K562 (cell line): ENCODE measurements at regions not wholly inside any gene's neighbourhood (a gene's known extent, or its start where the extent isn't known, plus 50 kb on each side); places are given as distances from the start of the nearest gene placed in this dataset.

Experiments used
- ATAC-seq: fragments of 200-7000 bp; cut with Tn5 transposase; 3 replicates; pipeline ENCODE4 v1.9.1; 2020; ENCODE audit warnings: moderate library complexity
- BruUV-seq: library from RNA; stranded (reverse); fragments of 400-500 nt; replicated peaks from 2 replicates; lab custom pipeline; 2021; lab: Mats Ljungman, UMichigan
- CTCF ChIA-PET: fragments of 300-600 bp; formaldehyde crosslinking; extraction: SDS; loops from one replicate; lab custom pipeline; 2021; ENCODE audit warnings: low intra/inter-chr PET ratio; lab: Yijun Ruan, JAX
- POLR2A ChIA-PET: fragments of 300-600, 350-650 bp; sonication (Branson Sonifier 250); formaldehyde crosslinking; extraction: SDS; loops from one replicate; lab custom pipeline; 2021; ENCODE audit warnings: antibody characterized with exemption, inconsistent platforms; lab: Yijun Ruan, JAX
- DNase-seq, 4 experiments: peaks; one replicate each; pipeline versions ENCODE4 v3.0.0 to v3.0.0-alpha.2; 2011 to 2018; ENCODE audit warnings: low spot score in 3 of 4, mixed read lengths in 3 of 4; ENCODE audit errors: extremely low read depth in 1 of 4
- FAIRE-seq: peaks from 2 replicates; lab custom pipeline; 2011; peaks lifted over from hg19 to GRCh38; lab: Jason Lieb, UNC
- H2AFZ ChIP-seq: 2 replicates; pipeline ENCODE4 v1.6.0; 2011; ENCODE audit warnings: low read depth, low read length, control low read depth, inconsistent platforms
- H3K27ac ChIP-seq: fragments of 200-600 bp; 3 replicates; pipeline ENCODE4 v1.8.0; 2011; ENCODE audit warnings: low read depth, mild to moderate bottlenecking, control low read depth, inconsistent platforms, low read length, moderate library complexity, mixed read lengths; ENCODE audit errors: extremely low read depth
- H3K27me3 ChIP-seq, 2 experiments: fragments of 300-600 bp in 1 of 2; 2 replicates in 1 of 2; 3 replicates in 1 of 2; pipeline versions ENCODE4 v1.6.0 to v1.8.0; 2011; ENCODE audit warnings: inconsistent platforms in 2 of 2, low read length in 2 of 2, mild to moderate bottlenecking in 1 of 2, mixed read lengths in 1 of 2, moderate library complexity in 1 of 2; ENCODE audit not compliant: control insufficient read depth in 2 of 2, insufficient read depth in 2 of 2
- H3K36me3 ChIP-seq: fragments of 300-600 bp; 3 replicates; pipeline ENCODE4 v1.8.0; 2011; ENCODE audit warnings: mild to moderate bottlenecking, low read length, inconsistent platforms; ENCODE audit not compliant: control insufficient read depth, insufficient read depth
- H3K4me1 ChIP-seq, 2 experiments: fragments of 200-600 bp in 1 of 2; replicated peaks in 1 of 2; 2 replicates in 1 of 2; 3 replicates in 1 of 2; pipeline versions ENCODE4 v1.5.1 to v1.8.0; 2011; ENCODE audit warnings: inconsistent platforms in 2 of 2, low read length in 2 of 2, mild to moderate bottlenecking in 1 of 2, mixed read lengths in 1 of 2, moderate library complexity in 1 of 2; ENCODE audit not compliant: control insufficient read depth in 2 of 2, insufficient read depth in 2 of 2
- H3K4me2 ChIP-seq: 2 replicates; pipeline ENCODE4 v1.6.1; 2011; ENCODE audit warnings: low read length, control low read depth, inconsistent platforms, mixed read lengths; ENCODE audit not compliant: insufficient read depth
- H3K4me3 ChIP-seq: fragments of 200-600 bp; sonication (generic), shearing (Covaris generic); 2 replicates; pipeline ENCODE4 v1.5.1; 2016; ENCODE audit warnings: control low read depth, inconsistent platforms
- H3K79me2 ChIP-seq: fragments of 200-600 bp; 3 replicates; pipeline ENCODE4 v1.8.0; 2011; ENCODE audit warnings: low read length, inconsistent platforms; ENCODE audit not compliant: control insufficient read depth, insufficient read depth
- H3K9ac ChIP-seq, 2 experiments: 2 replicates each; pipeline versions ENCODE4 v1.6.0 to v1.6.1; 2011; ENCODE audit warnings: low read depth in 2 of 2, low read length in 2 of 2, control low read depth in 1 of 2, inconsistent platforms in 1 of 2, mild to moderate bottlenecking in 1 of 2, mixed read lengths in 1 of 2; ENCODE audit not compliant: insufficient read depth in 1 of 2
- H3K9me1 ChIP-seq: one replicate; pipeline ENCODE4 v1.6.0; 2011; ENCODE audit warnings: inconsistent platforms, mild to moderate bottlenecking, low read length, moderate library complexity; ENCODE audit not compliant: control insufficient read depth, insufficient read depth
- H3K9me3 ChIP-seq: replicated peaks from 2 replicates; pipeline ENCODE4 v1.5.1; 2011; ENCODE audit warnings: low read depth, low read length, inconsistent platforms; ENCODE audit not compliant: control insufficient read depth, insufficient read depth
- H4K20me1 ChIP-seq: replicated peaks from 2 replicates; pipeline ENCODE4 v1.6.1; 2011; ENCODE audit warnings: low read length, inconsistent platforms, mixed read lengths; ENCODE audit not compliant: control insufficient read depth, insufficient read depth
- CREB1 ChIP-seq, 2 experiments: sonication (generic) in 1 of 2; formaldehyde crosslinking in 1 of 2; IDR thresholded peaks; 2 replicates each; pipeline versions ENCODE4 v1.6.1 to v1.8.0; 2012 to 2022; ENCODE audit warnings: inconsistent platforms in 1 of 2, mild to moderate bottlenecking in 1 of 2, missing genetic modification reagents in 1 of 2, moderate library complexity in 1 of 2
- E2F1 ChIP-seq: sonication (generic); formaldehyde crosslinking; IDR thresholded peaks from 2 replicates; pipeline ENCODE4 v1.8.1; 2023; ENCODE audit warnings: mild to moderate bottlenecking, missing genetic modification reagents, moderate library complexity
- ELF2 ChIP-seq: fragments of 250-450 bp; sonication (Bioruptor Pico); IDR thresholded peaks from 2 replicates; pipeline ENCODE4 v1.5.0; 2021; ENCODE audit warnings: mild to moderate bottlenecking
- ELF4 ChIP-seq: fragments of 450-650 bp; formaldehyde crosslinking; IDR thresholded peaks from 2 replicates; pipeline ENCODE4 v1.4.0; 2022; ENCODE audit warnings: missing genetic modification characterization
- HCFC1 ChIP-seq: IDR thresholded peaks from 2 replicates; pipeline ENCODE4 v1.6.1; 2012; ENCODE audit warnings: low read depth, low read length, improper control_type of control experiment
- JUN ChIP-seq, 2 experiments: sonication (generic) in 1 of 2; formaldehyde crosslinking in 1 of 2; IDR thresholded peaks; 2 replicates each; pipeline versions ENCODE4 v1.6.1 to v1.8.0; 2012 to 2022; ENCODE audit warnings: borderline replicate concordance in 2 of 2, mild to moderate bottlenecking in 2 of 2, improper control_type of control experiment in 1 of 2, low read depth in 1 of 2, low read length in 1 of 2, missing genetic modification reagents in 1 of 2
- MEF2A ChIP-seq: IDR thresholded peaks from 2 replicates; pipeline ENCODE4 v1.6.1; 2011; ENCODE audit warnings: low read depth, mild to moderate bottlenecking, low read length, moderate library complexity; ENCODE audit not compliant: control insufficient read depth
- MYNN ChIP-seq, 2 experiments: sonication (generic); formaldehyde crosslinking in 1 of 2; IDR thresholded peaks; 2 replicates each; pipeline versions ENCODE4 v1.5.0 to v1.6.1; 2016 to 2020; ENCODE audit warnings: antibody characterized with exemption in 1 of 2, missing genetic modification reagents in 1 of 2
- PCBP1 ChIP-seq: fragments of 200-400 bp; formaldehyde crosslinking; IDR thresholded peaks from 2 replicates; pipeline ENCODE4 v1.6.1; 2018; ENCODE audit warnings: mild to moderate bottlenecking, low read depth, low read length; ENCODE audit not compliant: poor library complexity, severe bottlenecking
- PRDM10 ChIP-seq: fragments of 450-650 bp; IDR thresholded peaks from 2 replicates; pipeline ENCODE4 v1.6.1; 2018; ENCODE audit not compliant: partially characterized antibody
- SMARCC2 ChIP-seq: fragments of 450-650 bp; IDR thresholded peaks from 2 replicates; pipeline ENCODE4 v1.6.1; 2017; ENCODE audit warnings: antibody characterized with exemption, moderate library complexity, mild to moderate bottlenecking, low read depth
- THRAP3 ChIP-seq: fragments of 450-650 bp; IDR thresholded peaks from 2 replicates; pipeline ENCODE4 v1.6.1; 2016; ENCODE audit warnings: mild to moderate bottlenecking, inconsistent platforms, borderline replicate concordance
- ZBTB17 ChIP-seq: fragments of 450-650 bp; formaldehyde crosslinking; IDR thresholded peaks from 2 replicates; pipeline ENCODE4 v1.4.0; 2020; ENCODE audit warnings: mild to moderate bottlenecking
- ZFP1 ChIP-seq: fragments of 450-650 bp; formaldehyde crosslinking; IDR thresholded peaks from 2 replicates; pipeline ENCODE4 v1.4.0; 2020; ENCODE audit warnings: mild to moderate bottlenecking, mixed read lengths
- ZNF239 ChIP-seq: fragments of 250-450 bp; sonication (Bioruptor Pico); IDR thresholded peaks from 2 replicates; pipeline ENCODE4 v1.4.0; 2020; ENCODE audit warnings: mild to moderate bottlenecking
- WGBS: fragments of 100-300 bp; shearing (Covaris generic); methylation state at CpG from one replicate; pipeline ENCODE4 v1.1.6; 2016; ENCODE audit warnings: low coverage, mixed read lengths; ENCODE audit not compliant: insufficient coverage; ENCODE audit errors: missing lambda C conversion rate; 5-methylcytosine and 5-hydroxymethylcytosine counted together
- in situ Hi-C: fragments of 300-500 bp; cut with MboI; formaldehyde crosslinking; loops from 4 replicates; pipeline ENCODE4 v1.15.0; 2018; ENCODE audit warnings: inconsistent platforms, mixed read lengths
- intact Hi-C: fragments of 100-400 bp; cut with micrococcal nuclease; formaldehyde crosslinking; loops from 2 replicates; pipeline ENCODE4 v1.14.2; 2022
- TF ChIP-seq, protein P1 (sequence below): fragments of 250-450 bp; sonication (Bioruptor Pico); IDR thresholded peaks from 2 replicates; pipeline ENCODE4 v1.4.0; 2020

DNA sequence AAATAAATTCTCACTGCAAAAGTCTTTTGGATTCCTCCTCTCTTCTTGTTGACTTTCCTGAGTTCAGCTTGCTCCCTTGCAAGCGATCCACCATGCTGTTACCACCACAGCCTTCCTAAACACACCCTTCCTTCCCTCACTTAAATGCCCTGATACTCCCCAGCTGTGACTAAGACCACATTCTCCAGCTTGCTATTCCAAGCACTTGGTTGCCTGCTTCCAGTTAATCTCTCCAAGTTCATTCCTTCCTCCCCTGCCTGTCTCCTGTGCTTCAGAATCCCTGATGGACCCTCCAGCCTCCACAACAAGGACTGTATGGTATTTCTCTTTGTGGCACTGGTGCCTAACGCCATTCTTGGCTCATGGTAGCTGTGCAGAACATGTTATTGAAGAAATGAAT, 603.9 kb upstream of the CADM1 start (continued):
- TF ChIP-seq E2F1 (CRISPR knock-in tag) (no peak), MEF2A (no peak)
- TF ChIP-seq, all 486 proteins: peak for 0

GRCh38 chr11:116107229-116107628, 603.0 kb upstream of the CADM1 start:
- no peaks in the 10 kb centered on the region for H4K20me1 ChIP-seq
- CTCF ChIA-PET: no interaction called here
- POLR2A ChIA-PET: interaction anchor here (0.6 kb wide), 1 partner anchor 27 kb away, joined by 3 read pairs; no protein-coding TSS in a partner anchor
- H3K9ac ChIP-seq: no peak overlapping the region
- no peak overlapping the region for H3K27ac ChIP-seq
- intact Hi-C loops: no loop called here
- no peak overlapping the region for H3K4me2 ChIP-seq
- H3K79me2 ChIP-seq: no peaks in the 10 kb centered on the region
- H2AFZ ChIP-seq: no peak overlapping the region
- no peaks in the 10 kb centered on the region for H3K4me1 ChIP-seq
- H3K4me3 ChIP-seq: no peak overlapping the region
- in situ Hi-C loops: no loop called here
- no peaks in the 10 kb centered on the region for H3K9me3 ChIP-seq
- ATAC-seq (no peak), DNase-seq (no peak), FAIRE-seq (no peak)
- H3K9me1 ChIP-seq: no peaks in the 10 kb centered on the region
- no peaks in the 10 kb centered on the region for H3K36me3 ChIP-seq
- no TSS peak for BruUV-seq
- 0% methylated on average over 3 of the region's 3 CpGs for WGBS
- H3K27me3 ChIP-seq: no peaks in the 10 kb centered on the region
- TF ChIP-seq ZBTB17 (no peak), ELF4 (CRISPR knock-in tag) (no peak), ELF2 (no peak), PRDM10 (no peak), CREB1 (IDR thresholded peaks at IDR 0.05) (no peak), CREB1 (CRISPR knock-in tag; IDR thresholded peaks at IDR 0.05) (no peak), HCFC1 (no peak), ZFP1 (CRISPR knock-in tag) (no peak), ZNF239 (CRISPR knock-in tag) (no peak), THRAP3 (no peak), JUN (IDR thresholded peaks at IDR 0.05; ENCODE audit: borderline replicate concordance, low read depth, low read length) (no peak), JUN (CRISPR knock-in tag; IDR thresholded peaks at IDR 0.05; ENCODE audit: borderline replicate concordance) (no peak), SMARCC2 (no peak), MYNN (IDR thresholded peaks at IDR 0.05) (no peak), MYNN (CRISPR knock-in tag; IDR thresholded peaks at IDR 0.05) (no peak), PCBP1 (no peak)
- TF ChIP-seq, protein P1, sequence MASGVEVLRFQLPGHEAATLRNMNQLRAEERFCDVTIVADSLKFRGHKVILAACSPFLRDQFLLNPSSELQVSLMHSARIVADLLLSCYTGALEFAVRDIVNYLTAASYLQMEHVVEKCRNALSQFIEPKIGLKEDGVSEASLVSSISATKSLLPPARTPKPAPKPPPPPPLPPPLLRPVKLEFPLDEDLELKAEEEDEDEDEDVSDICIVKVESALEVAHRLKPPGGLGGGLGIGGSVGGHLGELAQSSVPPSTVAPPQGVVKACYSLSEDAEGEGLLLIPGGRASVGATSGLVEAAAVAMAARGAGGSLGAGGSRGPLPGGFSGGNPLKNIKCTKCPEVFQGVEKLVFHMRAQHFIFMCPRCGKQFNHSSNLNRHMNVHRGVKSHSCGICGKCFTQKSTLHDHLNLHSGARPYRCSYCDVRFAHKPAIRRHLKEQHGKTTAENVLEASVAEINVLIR: no peak
